Central memory CD4-positive, alpha-beta T cell (primary cell): ENCODE measurements at regions not wholly inside any gene's neighbourhood (a gene's known extent, or its start where the extent isn't known, plus 50 kb on each side); places are given as distances from the start of the nearest gene placed in this dataset.
"Not testable (repeated sequence)": the region's sequence is repeated elsewhere in the genome, so short reads cannot be mapped to it uniquely, and the experiment has no call there.

Source experiments
- DNase-seq: peaks from one replicate; pipeline ENCODE4 v3.0.0; 2022

GRCh38 chr6:4224067-4224978 lies 88.9 kb upstream of the ECI2 start:
- DNase-seq: no peak

GRCh38 chr6:4220558-4220957 lies 85.2 kb upstream of the ECI2 start:
- no peak for DNase-seq

GRCh38 chr6:4218619-4219317 lies 83.4 kb upstream of the ECI2 start:
- DNase-seq: not testable (repeated sequence)

GRCh38 chr6:4212588-4212987 lies 77.2 kb upstream of the ECI2 start:
- no peak for DNase-seq

- DNase-seq: peak; percentile 13
Observed at GRCh38 chr6:4210629-4211419, 75.4 kb upstream of the ECI2 start.

GRCh38 chr6:4209196-4209595 lies 73.8 kb upstream of the ECI2 start:
- no peak for DNase-seq

- DNase-seq: no peak
Observed at GRCh38 chr6:4208158-4208557, 72.8 kb upstream of the ECI2 start.

- not testable (repeated sequence) for DNase-seq
Observed at GRCh38 chr6:4203642-4204417, 68.5 kb upstream of the ECI2 start.

GRCh38 chr6:4192627-4193026 lies 57.3 kb upstream of the ECI2 start:
- no peak for DNase-seq

GRCh38 chr6:4192173-4192572 lies 56.8 kb upstream of the ECI2 start:
- no peak for DNase-seq

GRCh38 chr6:4191271-4191721 lies 55.9 kb upstream of the ECI2 start:
- no peak for DNase-seq

GRCh38 chr6:4189249-4189648 lies 53.9 kb upstream of the ECI2 start:
- DNase-seq: no peak

- DNase-seq: no peak
Observed at GRCh38 chr6:4188801-4189200, 53.4 kb upstream of the ECI2 start.

- no peak for DNase-seq
Observed at GRCh38 chr6:4187480-4187879, 52.1 kb upstream of the ECI2 start.

GRCh38 chr6:4186385-4186784 lies 51.0 kb upstream of the ECI2 start:
- no peak for DNase-seq

GRCh38 chr6:4185846-4186245 lies 50.5 kb upstream of the ECI2 start:
- DNase-seq: no peak

- no peak for DNase-seq
Observed at GRCh38 chr6:4185419-4185818, 50.0 kb upstream of the ECI2 start.
